HG02588 (cell line): ENCODE measurements at regions not wholly inside any gene's neighbourhood (a gene's known extent, or its start where the extent isn't known, plus 50 kb on each side); places are given as distances from the start of the nearest gene placed in this dataset.

Experiments used
- ATAC-seq: cut with Tn5 transposase; IDR thresholded peaks from one replicate; pipeline ENCODE4 v1.9.1; 2021; ENCODE audit warnings: mild to moderate bottlenecking, moderate library complexity; ENCODE audit not compliant: unreplicated experiment

- ATAC-seq = no peak
Observed at GRCh38 chr14:36465178-36465577, 54.9 kb downstream of the NKX2-1 start.

GRCh38 chr14:36462890-36463289 lies 57.1 kb downstream of the NKX2-1 start:
- no peak for ATAC-seq

GRCh38 chr14:36455241-36455627 lies 64.8 kb downstream of the NKX2-1 start:
- no peak for ATAC-seq

- ATAC-seq = no peak
Observed at GRCh38 chr14:36454599-36455240, 65.3 kb downstream of the NKX2-1 start.

- ATAC-seq = no peak
Observed at GRCh38 chr14:36452860-36453259, 67.2 kb downstream of the NKX2-1 start.

- ATAC-seq = no peak
Observed at GRCh38 chr14:36451310-36452065, 68.5 kb downstream of the NKX2-1 start.

- no peak for ATAC-seq
Observed at GRCh38 chr14:36450550-36450949, 69.5 kb downstream of the NKX2-1 start.

GRCh38 chr14:36449903-36450302 lies 70.1 kb downstream of the NKX2-1 start:
- ATAC-seq = no peak

GRCh38 chr14:36443374-36443773 lies 76.7 kb downstream of the NKX2-1 start:
- no peak for ATAC-seq

GRCh38 chr14:36442824-36443241 lies 77.2 kb downstream of the NKX2-1 start:
- ATAC-seq = no peak

- ATAC-seq = no peak
Observed at GRCh38 chr14:36441283-36441682, 78.7 kb downstream of the NKX2-1 start.

GRCh38 chr14:36439766-36440165 lies 80.3 kb downstream of the NKX2-1 start:
- ATAC-seq = no peak

GRCh38 chr14:36438883-36439282 lies 81.1 kb downstream of the NKX2-1 start:
- ATAC-seq = no peak

GRCh38 chr14:36430662-36431084 lies 89.4 kb downstream of the NKX2-1 start:
- ATAC-seq = no peak

GRCh38 chr14:36430169-36430568 lies 89.9 kb downstream of the NKX2-1 start:
- ATAC-seq = no peak

- ATAC-seq = no peak
Observed at GRCh38 chr14:36429692-36430091, 90.3 kb downstream of the NKX2-1 start.

GRCh38 chr14:36428350-36428749 lies 91.7 kb downstream of the NKX2-1 start:
- no peak for ATAC-seq

- no peak for ATAC-seq
Observed at GRCh38 chr14:36426836-36427235, 93.2 kb downstream of the NKX2-1 start.

- ATAC-seq = no peak
Observed at GRCh38 chr14:36426113-36426512, 93.9 kb downstream of the NKX2-1 start.

GRCh38 chr14:36424478-36425102 lies 95.4 kb downstream of the NKX2-1 start:
- no peak for ATAC-seq

GRCh38 chr14:36423430-36423829 lies 96.6 kb downstream of the NKX2-1 start:
- ATAC-seq = no peak

GRCh38 chr14:36420149-36420687 lies 99.8 kb upstream of the MBIP start:
- no peak for ATAC-seq
